GM12878 (cell line): ENCODE measurements at regions not wholly inside any gene's neighbourhood (a gene's known extent, or its start where the extent isn't known, plus 50 kb on each side); places are given as distances from the start of the nearest gene placed in this dataset.

Source experiments
- ATAC-seq: fragments of 200-7000 bp; cut with Tn5 transposase; 3 replicates; pipeline ENCODE4 v1.9.1; 2020; ENCODE audit warnings: mild to moderate bottlenecking, moderate library complexity
- BruUV-seq: library from RNA; stranded (reverse); fragments of 400-500 nt; replicated peaks from 2 replicates; lab custom pipeline; 2021; lab: Mats Ljungman, UMichigan
- CTCF ChIA-PET: fragments of 300-600 bp; sonication (Branson Sonifier 250); formaldehyde crosslinking; extraction: SDS; loops from one replicate; lab custom pipeline; 2021; ENCODE audit warnings: inconsistent platforms; lab: Yijun Ruan, JAX
- POLR2A ChIA-PET: fragments of 350-600 bp; formaldehyde crosslinking; extraction: SDS; loops from one replicate; lab custom pipeline; 2021; ENCODE audit warnings: inconsistent platforms; lab: Charles Lee
- RAD21 ChIA-PET: fragments of 300-600 bp; sonication (Branson Sonifier 250); formaldehyde crosslinking; loops from one replicate; lab custom pipeline; 2023; ENCODE audit warnings: antibody characterized with exemption; ENCODE audit not compliant: unreplicated experiment; lab: Charles Lee
- SMC1A ChIA-PET: fragments of 300-600 bp; sonication (Branson Sonifier 250); formaldehyde crosslinking; loops from one replicate; lab custom pipeline; 2023; ENCODE audit not compliant: unreplicated experiment, uncharacterized antibody; lab: Charles Lee
- DNase-seq: peaks from one replicate; pipeline ENCODE4 v3.0.0-alpha.2; 2011; ENCODE audit warnings: low read depth, low spot score
- FAIRE-seq: peaks from 3 replicates; lab custom pipeline; 2011; peaks lifted over from hg19 to GRCh38; lab: Jason Lieb, UNC
- H2AFZ ChIP-seq: 2 replicates; pipeline ENCODE4 v1.6.0; 2011; ENCODE audit warnings: low read depth, low read length, control low read depth; ENCODE audit not compliant: control insufficient read depth
- H3K27ac ChIP-seq: 2 replicates; pipeline ENCODE4 v1.5.1; 2011; ENCODE audit warnings: control low read depth; ENCODE audit not compliant: control insufficient read depth, insufficient read depth
- H3K27me3 ChIP-seq, 2 experiments: replicated peaks in 1 of 2; 2 replicates each; pipeline versions ENCODE4 v1.6.0 to v1.6.1; 2011; ENCODE audit warnings: low read length in 1 of 2; ENCODE audit not compliant: control insufficient read depth in 2 of 2, insufficient read depth in 2 of 2
- H3K36me3 ChIP-seq, 2 experiments: 2 replicates each; pipeline ENCODE4 v1.5.1; 2011; ENCODE audit warnings: low read length in 1 of 2; ENCODE audit not compliant: control insufficient read depth in 2 of 2, insufficient read depth in 2 of 2
- H3K4me1 ChIP-seq: 2 replicates; pipeline ENCODE4 v1.6.1; 2011; ENCODE audit warnings: mild to moderate bottlenecking, low read length, moderate library complexity, mixed read lengths; ENCODE audit not compliant: control insufficient read depth, insufficient read depth
- H3K4me2 ChIP-seq: 2 replicates; pipeline ENCODE4 v1.6.0; 2011; ENCODE audit warnings: control low read depth; ENCODE audit not compliant: control insufficient read depth, insufficient read depth
- H3K4me3 ChIP-seq: fragments of 200-600 bp; sonication (generic); 2 replicates; pipeline ENCODE4 v1.5.1; 2016
- H3K79me2 ChIP-seq: 2 replicates; pipeline ENCODE4 v1.6.0; 2011; ENCODE audit warnings: low read length; ENCODE audit not compliant: control insufficient read depth, insufficient read depth
- H3K9ac ChIP-seq: 2 replicates; pipeline ENCODE4 v1.8.0; 2011; ENCODE audit warnings: low read length, control low read depth, mixed read lengths; ENCODE audit not compliant: control insufficient read depth, insufficient read depth
- H3K9me3 ChIP-seq: replicated peaks from 3 replicates; pipeline ENCODE4 v1.5.1; 2011; ENCODE audit warnings: mild to moderate bottlenecking, low read length; ENCODE audit not compliant: control insufficient read depth, insufficient read depth
- H4K20me1 ChIP-seq: 2 replicates; pipeline ENCODE4 v1.6.0; 2011; ENCODE audit not compliant: control insufficient read depth, insufficient read depth
- BHLHE40 ChIP-seq, 2 experiments: fragments of 450-650 bp in 1 of 2; IDR thresholded peaks; 2 replicates each; pipeline ENCODE4 v1.6.1; 2011 to 2017; ENCODE audit warnings: low read depth in 2 of 2, borderline replicate concordance in 1 of 2, improper control_type of control experiment in 1 of 2, low read length in 1 of 2, mild to moderate bottlenecking in 1 of 2
- EZH2 ChIP-seq: IDR thresholded peaks from 2 replicates; pipeline ENCODE4 v1.6.1; 2012; ENCODE audit warnings: low read depth, mild to moderate bottlenecking, control low read depth, inconsistent platforms, low read length, borderline replicate concordance; ENCODE audit not compliant: control insufficient read depth
- FOXM1 ChIP-seq: IDR thresholded peaks from 2 replicates; pipeline ENCODE4 v1.6.1; 2012; ENCODE audit warnings: low read depth, mild to moderate bottlenecking, inconsistent platforms, low read length, moderate library complexity
- IKZF1 ChIP-seq: fragments of 450-650 bp; conservative IDR thresholded peaks from 2 replicates; pipeline ENCODE4 v1.6.1; 2017; ENCODE audit warnings: antibody characterized with exemption, mild to moderate bottlenecking
- MEF2A ChIP-seq: IDR thresholded peaks from 2 replicates; pipeline ENCODE4 v1.6.1; 2011; ENCODE audit warnings: low read depth, mild to moderate bottlenecking, low read length, moderate library complexity; ENCODE audit not compliant: insufficient read depth
- NFIC ChIP-seq: IDR thresholded peaks from 2 replicates; pipeline ENCODE4 v1.6.1; 2012; ENCODE audit warnings: low read depth, mild to moderate bottlenecking, inconsistent platforms, low read length, moderate library complexity
- NR2C2 ChIP-seq: IDR thresholded peaks from 2 replicates; pipeline ENCODE4 v1.6.1; 2011; ENCODE audit warnings: borderline replicate concordance, low read depth; ENCODE audit not compliant: control insufficient read depth, insufficient read length
- POLR2AphosphoS2 ChIP-seq: IDR thresholded peaks from 2 replicates; pipeline ENCODE4 v1.6.1; 2011; ENCODE audit warnings: low read depth, mild to moderate bottlenecking, low read length, improper control_type of control experiment, moderate library complexity
- RAD21 ChIP-seq: IDR thresholded peaks from 2 replicates; pipeline ENCODE4 v1.6.1; 2011; ENCODE audit warnings: mild to moderate bottlenecking, low read depth, low read length, moderate library complexity; ENCODE audit not compliant: insufficient read depth
- SIN3A ChIP-seq: IDR thresholded peaks from 2 replicates; pipeline ENCODE4 v1.6.1; 2012; ENCODE audit warnings: low read depth, low read length, improper control_type of control experiment
- SMAD5 ChIP-seq: IDR thresholded peaks from 2 replicates; pipeline ENCODE4 v1.6.1; 2016; ENCODE audit warnings: antibody characterized with exemption, low read depth
- SMARCA5 ChIP-seq: fragments of 450-650 bp; IDR thresholded peaks from 2 replicates; pipeline ENCODE4 v1.6.1; 2017; ENCODE audit warnings: mild to moderate bottlenecking
- SUPT20H ChIP-seq: IDR thresholded peaks from 2 replicates; pipeline ENCODE4 v1.6.1; 2011; ENCODE audit warnings: low read depth, mild to moderate bottlenecking, low read length, moderate library complexity, borderline replicate concordance; ENCODE audit not compliant: control insufficient read depth
- ZNF207 ChIP-seq: fragments of 450-650 bp; IDR thresholded peaks from 2 replicates; pipeline ENCODE4 v1.6.1; 2014; ENCODE audit warnings: antibody characterized with exemption, mild to moderate bottlenecking, borderline replicate concordance
- ZNF274 ChIP-seq: IDR thresholded peaks from one replicate; pipeline ENCODE4 v1.8.0; 2011; ENCODE audit not compliant: insufficient read length, insufficient read depth
- WGBS: methylation state at CpG from one replicate; pipeline ENCODE4 v1.1.6; 2016; ENCODE audit warnings: low lambda C conversion rate; ENCODE audit not compliant: insufficient replicate concordance, insufficient coverage; ENCODE audit errors: missing lambda C conversion rate; 5-methylcytosine and 5-hydroxymethylcytosine counted together
- in situ Hi-C: fragments of 300-500 bp; cut with MboI; formaldehyde crosslinking; loops from 9 replicates; pipeline ENCODE4 v1.14.3; 2018; ENCODE audit warnings: mixed read lengths
- intact Hi-C: fragments of 100-400 bp; cut with micrococcal nuclease; formaldehyde crosslinking; loops from one replicate; pipeline ENCODE4 v1.14.2; 2022; ENCODE audit not compliant: unreplicated experiment
- TF ChIP-seq, protein P1 (sequence below): fragments of 450-650 bp; IDR thresholded peaks from 2 replicates; pipeline ENCODE4 v1.6.1; 2016; ENCODE audit warnings: mild to moderate bottlenecking
- TF ChIP-seq, protein P2 (sequence below): IDR thresholded peaks from 2 replicates; pipeline ENCODE4 v1.6.1; 2012; ENCODE audit warnings: low read depth, low read length, improper control_type of control experiment

DNA sequence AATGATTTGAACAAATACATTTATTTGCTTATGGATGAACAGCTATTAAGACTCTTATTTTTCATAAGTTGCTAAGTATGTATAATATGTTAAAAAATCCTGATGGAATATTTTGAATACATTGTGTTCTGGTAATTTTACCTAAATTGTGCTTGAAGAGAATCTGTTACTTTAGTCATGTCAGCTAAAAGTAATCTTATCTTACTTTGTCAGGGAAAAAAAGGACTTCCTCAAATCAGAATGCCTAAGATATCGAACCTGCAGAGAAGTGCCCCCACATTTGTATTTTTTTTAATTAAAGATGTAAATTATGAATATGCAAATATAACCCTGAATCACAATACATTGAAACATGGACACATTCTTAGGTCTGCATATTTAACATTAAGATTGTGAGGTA is 1331.7 kb downstream of the MRPL39 start:
- intact Hi-C loops (no loop called here), in situ Hi-C loops (no loop called here)
- Histone ChIP-seq H3K9ac (no peak overlapping the region), H3K27me3 (no peaks in the 10 kb centered on the region), H3K27ac (no peak overlapping the region), H3K4me3 (no peak overlapping the region), H3K4me2 (no peak overlapping the region), H3K9me3 (no peaks in the 10 kb centered on the region), H3K79me2 (no peaks in the 10 kb centered on the region), H3K36me3 (no peaks in the 10 kb centered on the region), H2AFZ (no peak overlapping the region), H3K4me1 (no peaks in the 10 kb centered on the region), H4K20me1 (no peaks in the 10 kb centered on the region)
- DNase-seq = no peak
- TF ChIP-seq NR2C2 (no peak), BHLHE40 (IDR thresholded peaks at IDR 0.05; ENCODE audit: borderline replicate concordance in 1 of 2, low read depth in 2 of 2, low read length in 1 of 2) (no peak), EZH2 (no peak), SUPT20H (no peak), RAD21 (no peak), ZNF207 (no peak), ZNF274 (no peak), FOXM1 (no peak), SMAD5 (no peak), IKZF1 (no peak), SMARCA5 (no peak), NFIC (no peak), MEF2A (no peak), POLR2AphosphoS2 (no peak), SIN3A (no peak)
- TF ChIP-seq, protein P1, sequence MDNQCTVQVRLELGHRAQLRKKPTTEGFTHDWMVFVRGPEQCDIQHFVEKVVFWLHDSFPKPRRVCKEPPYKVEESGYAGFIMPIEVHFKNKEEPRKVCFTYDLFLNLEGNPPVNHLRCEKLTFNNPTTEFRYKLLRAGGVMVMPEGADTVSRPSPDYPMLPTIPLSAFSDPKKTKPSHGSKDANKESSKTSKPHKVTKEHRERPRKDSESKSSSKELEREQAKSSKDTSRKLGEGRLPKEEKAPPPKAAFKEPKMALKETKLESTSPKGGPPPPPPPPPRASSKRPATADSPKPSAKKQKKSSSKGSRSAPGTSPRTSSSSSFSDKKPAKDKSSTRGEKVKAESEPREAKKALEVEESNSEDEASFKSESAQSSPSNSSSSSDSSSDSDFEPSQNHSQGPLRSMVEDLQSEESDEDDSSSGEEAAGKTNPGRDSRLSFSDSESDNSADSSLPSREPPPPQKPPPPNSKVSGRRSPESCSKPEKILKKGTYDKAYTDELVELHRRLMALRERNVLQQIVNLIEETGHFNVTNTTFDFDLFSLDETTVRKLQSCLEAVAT = no peak
- TF ChIP-seq, protein P2, sequence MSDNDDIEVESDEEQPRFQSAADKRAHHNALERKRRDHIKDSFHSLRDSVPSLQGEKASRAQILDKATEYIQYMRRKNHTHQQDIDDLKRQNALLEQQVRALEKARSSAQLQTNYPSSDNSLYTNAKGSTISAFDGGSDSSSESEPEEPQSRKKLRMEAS = no peak
- RAD21 ChIA-PET = no interaction called here
- ATAC-seq = no peak
- CTCF ChIA-PET = no interaction called here
- no TSS peak for BruUV-seq
- POLR2A ChIA-PET = no interaction called here
- SMC1A ChIA-PET = no interaction called here
- no peak for FAIRE-seq
- WGBS = 0% methylated on average over 1 of the region's 1 CpG
